ENCODE measurements at regions not wholly inside any gene's neighbourhood (a gene's known extent, or its start where the extent isn't known, plus 50 kb on each side); places are given as distances from the start of the nearest gene placed in this dataset.

DNA sequence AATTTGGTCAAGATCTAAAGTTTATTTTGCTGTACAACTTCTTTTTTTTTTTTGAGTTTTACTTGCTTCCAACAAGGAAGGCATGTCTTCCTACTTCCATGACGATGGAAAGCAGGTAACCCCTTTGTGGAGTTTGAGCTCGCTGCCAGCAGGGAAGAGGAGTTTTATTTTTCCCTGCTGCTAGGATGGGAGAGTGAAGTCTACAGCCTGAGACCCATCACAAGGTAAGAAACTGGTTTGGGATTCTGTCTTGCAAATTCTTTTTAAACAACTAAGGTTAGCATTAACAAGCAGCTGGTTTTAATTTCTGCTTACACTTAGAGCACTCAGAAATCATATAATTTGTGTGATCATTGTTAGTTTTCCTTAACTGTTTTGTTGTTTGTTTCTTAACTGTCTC, 108.0 kb upstream of the MAP3K4 start:
- intact Hi-C loops (cut with micrococcal nuclease; ENCODE audit: unreplicated experiment): no loop called here
- H3K27ac ChIP-seq (ENCODE audit: extremely low read length, insufficient read depth, low read length): no peak overlapping the region
- 20% methylated on average over 2 of the region's 2 CpGs for WGBS (ENCODE audit: low lambda C conversion rate)
- H4K20me1 ChIP-seq (ENCODE audit: insufficient read depth, low read length): no peaks in the 10 kb centered on the region
- BruUV-seq (replicated peaks): no TSS peak
- H3K79me2 ChIP-seq (ENCODE audit: insufficient read depth, low read length): no peaks in the 10 kb centered on the region
- in situ Hi-C loops (cut with HindIII; ENCODE audit: extremely low pct_ligation_motif_present, low pct_unique_long_range_greater_than_20kb): no loop called here
- no peak overlapping the region for H2AFZ ChIP-seq (ENCODE audit: low read length)
- TF ChIP-seq RXRA (CRISPR knock-in tag; IDR thresholded peaks at IDR 0.05): no peak
- TF ChIP-seq NFRKB (IDR thresholded peaks at IDR 0.05): no peak
- TF ChIP-seq, protein P1, sequence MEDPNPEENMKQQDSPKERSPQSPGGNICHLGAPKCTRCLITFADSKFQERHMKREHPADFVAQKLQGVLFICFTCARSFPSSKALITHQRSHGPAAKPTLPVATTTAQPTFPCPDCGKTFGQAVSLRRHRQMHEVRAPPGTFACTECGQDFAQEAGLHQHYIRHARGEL (CRISPR knock-in tag; IDR thresholded peaks at IDR 0.05): no peak
- TF ChIP-seq SNAPC2 (CRISPR knock-in tag; IDR thresholded peaks at IDR 0.05): no peak
- TF ChIP-seq, protein P2, sequence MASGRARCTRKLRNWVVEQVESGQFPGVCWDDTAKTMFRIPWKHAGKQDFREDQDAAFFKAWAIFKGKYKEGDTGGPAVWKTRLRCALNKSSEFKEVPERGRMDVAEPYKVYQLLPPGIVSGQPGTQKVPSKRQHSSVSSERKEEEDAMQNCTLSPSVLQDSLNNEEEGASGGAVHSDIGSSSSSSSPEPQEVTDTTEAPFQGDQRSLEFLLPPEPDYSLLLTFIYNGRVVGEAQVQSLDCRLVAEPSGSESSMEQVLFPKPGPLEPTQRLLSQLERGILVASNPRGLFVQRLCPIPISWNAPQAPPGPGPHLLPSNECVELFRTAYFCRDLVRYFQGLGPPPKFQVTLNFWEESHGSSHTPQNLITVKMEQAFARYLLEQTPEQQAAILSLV (CRISPR knock-in tag; IDR thresholded peaks at IDR 0.05; ENCODE audit: borderline replicate concordance): no peak
- no peak for TF ChIP-seq TCF12 (IDR thresholded peaks at IDR 0.05)
- no peak for TF ChIP-seq TCF12 (CRISPR knock-in tag; IDR thresholded peaks at IDR 0.05)
- TF ChIP-seq, protein P3, sequence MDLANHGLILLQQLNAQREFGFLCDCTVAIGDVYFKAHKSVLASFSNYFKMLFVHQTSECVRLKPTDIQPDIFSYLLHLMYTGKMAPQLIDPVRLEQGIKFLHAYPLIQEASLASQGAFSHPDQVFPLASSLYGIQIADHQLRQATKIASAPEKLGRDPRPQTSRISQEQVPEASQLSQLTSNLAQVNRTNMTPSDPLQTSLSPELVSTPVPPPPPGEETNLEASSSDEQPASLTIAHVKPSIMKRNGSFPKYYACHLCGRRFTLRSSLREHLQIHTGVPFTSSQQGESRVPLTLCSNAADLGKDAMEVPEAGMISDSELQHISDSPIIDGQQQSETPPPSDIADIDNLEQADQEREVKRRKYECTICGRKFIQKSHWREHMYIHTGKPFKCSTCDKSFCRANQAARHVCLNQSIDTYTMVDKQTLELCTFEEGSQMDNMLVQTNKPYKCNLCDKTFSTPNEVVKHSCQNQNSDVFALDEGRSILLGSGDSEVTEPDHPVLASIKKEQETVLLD (CRISPR knock-in tag; IDR thresholded peaks at IDR 0.05; ENCODE audit: low read depth): no peak
- TF ChIP-seq ELF4 (CRISPR knock-in tag; IDR thresholded peaks at IDR 0.05; ENCODE audit: borderline replicate concordance): no peak
- no peak for TF ChIP-seq KLF13 (CRISPR knock-in tag; IDR thresholded peaks at IDR 0.05)
- TF ChIP-seq ZNF569 (CRISPR knock-in tag; IDR thresholded peaks at IDR 0.05; ENCODE audit: borderline replicate concordance): no peak
- TF ChIP-seq SP140L (CRISPR knock-in tag; IDR thresholded peaks at IDR 0.05; ENCODE audit: borderline replicate concordance): no peak
- TF ChIP-seq RNF2 (conservative IDR thresholded peaks at IDR 0.05; ENCODE audit: low read depth): no peak
- H3K36me3 ChIP-seq (replicated peaks in 1 of 2; ENCODE audit: control insufficient read depth in 1 of 2, insufficient read depth in 2 of 2, low read length in 2 of 2): no peaks in the 10 kb centered on the region
- no peak for ATAC-seq
- H3K4me2 ChIP-seq (ENCODE audit: low read depth, low read length): no peak overlapping the region
- ChIA-PET POLR2A (no interaction called here), CTCF (ENCODE audit: low intra/inter-chr PET ratio, low total read pairs) (no interaction called here)
- no peak for FAIRE-seq
- H3K4me3 ChIP-seq (replicated peaks in 1 of 3; ENCODE audit: insufficient read depth in 1 of 3, low read depth in 2 of 3, low read length in 3 of 3): no peak overlapping the region
- H3K9me3 ChIP-seq (ENCODE audit: low read length): no peaks in the 10 kb centered on the region
- DNase-seq (ENCODE audit: low spot score): no peak
- no peak overlapping the region for H3K9ac ChIP-seq (ENCODE audit: insufficient read depth, low read depth, low read length)
- H3K27me3 ChIP-seq (ENCODE audit: control insufficient read depth in 1 of 2, insufficient read depth in 2 of 2, low read length in 2 of 2): no peaks in the 10 kb centered on the region
- no peaks in the 10 kb centered on the region for H3K4me1 ChIP-seq (ENCODE audit: insufficient read depth, low read length)

Measured in HepG2 (cell line).